Activated CD4-positive, alpha-beta T cell treated with anti-CD3 and anti-CD28 coated beads, Interleukin-2, Interleukin-4, amounts not matched to agents 100 ng/mL and 50 ng/mL, durations not matched to agents 16 hours and 8 hours (primary cell): ENCODE measurements at regions not wholly inside any gene's neighbourhood (a gene's known extent, or its start where the extent isn't known, plus 50 kb on each side); places are given as distances from the start of the nearest gene placed in this dataset.
"Not testable (repeated sequence)": the region's sequence is repeated elsewhere in the genome, so short reads cannot be mapped to it uniquely, and the experiment has no call there.

Experiments used
- DNase-seq: peaks from one replicate; pipeline ENCODE4 v3.0.0-alpha.2; 2020; ENCODE audit warnings: low spot score

GRCh38 chr3:30469133-30469532, 137.3 kb upstream of the TGFBR2 start:
- no peak for DNase-seq

- no peak for DNase-seq
These were observed 135.9 kb upstream of the TGFBR2 start for GRCh38 chr3:30470496-30470895.

- no peak for DNase-seq
These were observed 135.3 kb upstream of the TGFBR2 start for GRCh38 chr3:30471066-30471465.

GRCh38 chr3:30471796-30472489, 134.5 kb upstream of the TGFBR2 start:
- DNase-seq = no peak

- DNase-seq = no peak
These were observed 132.9 kb upstream of the TGFBR2 start for GRCh38 chr3:30473374-30474051.

- DNase-seq = no peak
These were observed 132.0 kb upstream of the TGFBR2 start for GRCh38 chr3:30474371-30474770.

- no peak for DNase-seq
These were observed 131.2 kb upstream of the TGFBR2 start for GRCh38 chr3:30475038-30475808.

- no peak for DNase-seq
These were observed 130.6 kb upstream of the TGFBR2 start for GRCh38 chr3:30475809-30476178.

- peak; percentile 35 for DNase-seq
These were observed 129.9 kb upstream of the TGFBR2 start for GRCh38 chr3:30476368-30477084.

- no peak for DNase-seq
These were observed 129.1 kb upstream of the TGFBR2 start for GRCh38 chr3:30477149-30477921.

- DNase-seq = not testable (repeated sequence)
These were observed 126.7 kb upstream of the TGFBR2 start for GRCh38 chr3:30479737-30480136.

- not testable (repeated sequence) for DNase-seq
These were observed 126.2 kb upstream of the TGFBR2 start for GRCh38 chr3:30480156-30480555.

- no peak for DNase-seq
These were observed 125.8 kb upstream of the TGFBR2 start for GRCh38 chr3:30480587-30480986.

- no peak for DNase-seq
These were observed 125.2 kb upstream of the TGFBR2 start for GRCh38 chr3:30481241-30481640.

GRCh38 chr3:30484229-30484628, 122.2 kb upstream of the TGFBR2 start:
- DNase-seq = not testable (repeated sequence)

GRCh38 chr3:30486368-30486767, 120.0 kb upstream of the TGFBR2 start:
- DNase-seq = no peak

GRCh38 chr3:30488070-30488756, 118.2 kb upstream of the TGFBR2 start:
- DNase-seq = no peak

GRCh38 chr3:30492322-30493192, 113.8 kb upstream of the TGFBR2 start:
- no peak for DNase-seq

- no peak for DNase-seq
These were observed 112.5 kb upstream of the TGFBR2 start for GRCh38 chr3:30493911-30494311.
